Stimulated activated CD8-positive, alpha-beta memory T cell treated with anti-CD3 and anti-CD28 coated beads, Interleukin-4, amount 100 ng/mL, for 4 hours (primary cell): ENCODE measurements at regions not wholly inside any gene's neighbourhood (a gene's known extent, or its start where the extent isn't known, plus 50 kb on each side); places are given as distances from the start of the nearest gene placed in this dataset.
"Not testable (repeated sequence)": the region's sequence is repeated elsewhere in the genome, so short reads cannot be mapped to it uniquely, and the experiment has no call there.

Experiments used
- DNase-seq, 2 donors: peaks; one replicate each; pipeline ENCODE4 v3.0.0-alpha.2; 2020; ENCODE audit warnings: low read depth in 2 of 2, low spot score in 1 of 2

DNA sequence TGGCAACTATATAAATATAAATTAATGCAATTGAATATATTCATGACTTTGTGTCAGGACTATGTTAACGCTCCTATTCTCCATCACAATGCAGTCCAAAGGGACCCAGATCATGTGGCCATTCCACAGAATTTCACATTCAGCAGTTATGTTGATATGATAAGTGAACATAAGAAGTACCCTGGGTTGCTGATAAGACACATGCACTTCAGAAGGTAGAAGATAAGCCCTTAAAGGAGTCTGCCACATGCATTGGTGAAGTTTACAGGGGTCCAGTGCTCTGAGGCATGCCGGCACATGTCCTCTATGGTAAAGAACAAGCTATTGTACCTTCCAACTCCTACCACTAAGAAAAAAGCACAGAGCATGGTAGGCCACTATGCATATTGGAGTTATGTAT is 76.4 kb downstream of the PHAX start:
- no peak for DNase-seq

DNA sequence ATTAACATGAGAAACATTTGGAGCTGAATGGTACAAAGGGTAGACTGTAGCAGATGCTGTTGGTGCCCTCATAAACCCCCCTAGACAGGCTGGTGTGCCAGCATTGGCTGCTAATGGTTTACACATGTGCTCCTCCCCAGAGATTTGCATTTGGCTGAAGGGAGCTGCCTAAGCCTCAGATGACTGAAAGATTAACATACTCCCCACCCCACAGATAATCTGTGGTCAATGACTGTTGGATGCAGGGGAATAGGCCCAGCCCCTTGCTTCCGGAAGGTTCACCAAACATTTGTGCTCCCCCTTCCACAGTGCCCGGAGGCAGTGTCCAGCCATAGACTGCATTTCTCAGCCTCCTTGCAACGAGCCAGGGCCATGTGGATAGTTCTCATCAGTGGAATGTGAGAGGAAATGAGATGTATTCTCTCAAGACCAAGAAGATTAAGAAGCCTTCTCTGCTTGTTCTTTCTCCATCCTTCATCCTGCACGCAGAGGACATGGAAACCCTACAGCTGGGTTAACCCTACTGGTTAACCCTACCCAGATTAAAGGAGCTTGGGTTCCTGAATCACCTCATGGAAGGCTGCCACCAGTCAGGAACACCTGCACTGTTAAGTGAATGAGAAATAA is 79.6 kb downstream of the PHAX start:
- DNase-seq, result no peak

- DNase-seq, result not testable (repeated sequence)
Observed at GRCh38 chr5:126681314-126681713, 80.6 kb downstream of the PHAX start.

DNA sequence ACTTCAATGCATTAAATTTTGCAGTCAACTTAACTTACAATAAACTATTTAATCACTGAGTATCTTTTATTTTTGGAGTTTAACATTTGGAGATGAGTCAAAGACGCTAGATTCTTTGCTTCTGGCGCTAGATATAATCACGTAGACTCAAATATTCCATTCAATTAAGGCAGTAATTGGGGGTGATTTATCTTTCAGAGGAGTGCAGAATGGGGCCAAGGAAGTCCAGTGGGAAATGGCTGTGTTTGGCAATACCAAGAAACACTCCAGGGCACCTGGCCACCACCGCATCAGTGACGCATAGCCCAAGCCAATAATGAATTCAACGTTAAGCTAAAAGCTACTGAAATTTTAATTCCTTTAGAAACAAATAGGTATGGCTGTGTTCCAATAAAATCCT is 81.2 kb downstream of the PHAX start:
- DNase-seq, result no peak

DNA sequence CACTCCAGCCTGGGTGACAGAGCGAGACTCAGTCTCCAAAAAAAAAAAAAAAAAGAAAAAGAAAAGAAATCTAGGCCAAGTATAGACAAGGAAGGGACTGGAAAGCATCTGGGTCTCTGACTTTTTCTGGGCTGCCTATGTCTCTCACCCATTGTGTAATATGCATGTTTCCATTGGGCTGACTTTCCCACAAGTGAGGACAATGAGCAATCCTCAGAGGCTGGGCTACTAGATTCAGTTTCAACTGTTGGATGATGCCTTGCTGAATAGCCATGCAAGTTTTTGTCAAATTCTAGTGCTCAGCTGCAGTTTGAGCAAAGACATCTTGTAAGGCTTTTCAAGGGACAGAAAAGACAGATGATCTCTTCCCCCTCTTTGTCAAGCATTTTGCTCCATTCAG is 82.1 kb downstream of the PHAX start:
- no peak for DNase-seq

- no peak for DNase-seq
Observed at GRCh38 chr5:126683912-126684311, 83.2 kb downstream of the PHAX start.

GRCh38 chr5:126684656-126685442 is 84.1 kb downstream of the PHAX start:
- peak; percentile 35 to 37 for DNase-seq

DNA sequence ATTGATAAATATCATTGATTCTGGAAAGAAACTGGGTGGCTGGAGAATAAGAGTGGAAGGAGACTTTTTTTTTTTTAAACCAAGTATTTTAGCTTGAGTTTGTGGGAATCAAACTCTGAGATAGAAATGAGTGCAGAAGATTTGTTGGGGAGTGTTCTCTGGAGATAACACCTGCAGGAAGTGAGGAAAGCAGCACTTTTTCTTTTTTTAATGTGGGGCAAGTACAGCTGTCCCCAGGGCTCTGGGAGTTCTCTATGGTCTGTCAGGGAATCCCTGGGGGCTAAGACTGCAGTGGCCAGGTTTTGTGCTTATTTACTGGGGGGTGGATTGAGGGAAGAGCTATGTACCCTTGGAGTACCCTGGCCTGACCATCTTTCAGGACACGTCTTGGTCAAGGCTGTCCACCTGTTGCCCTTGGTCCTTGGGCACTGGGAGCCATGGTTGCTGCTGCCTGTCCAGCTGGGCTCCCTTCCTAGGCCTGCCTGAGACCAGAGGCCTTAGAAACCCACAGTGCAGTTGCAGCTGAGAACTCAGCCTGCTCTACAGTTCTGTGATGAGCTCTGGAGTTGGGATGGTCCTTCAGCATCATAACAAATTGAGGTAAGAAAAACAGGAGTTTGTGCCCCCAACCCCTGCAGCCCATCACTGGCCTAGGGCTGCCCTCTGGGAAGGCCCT is 85.8 kb downstream of the PHAX start:
- DNase-seq, result no peak

DNA sequence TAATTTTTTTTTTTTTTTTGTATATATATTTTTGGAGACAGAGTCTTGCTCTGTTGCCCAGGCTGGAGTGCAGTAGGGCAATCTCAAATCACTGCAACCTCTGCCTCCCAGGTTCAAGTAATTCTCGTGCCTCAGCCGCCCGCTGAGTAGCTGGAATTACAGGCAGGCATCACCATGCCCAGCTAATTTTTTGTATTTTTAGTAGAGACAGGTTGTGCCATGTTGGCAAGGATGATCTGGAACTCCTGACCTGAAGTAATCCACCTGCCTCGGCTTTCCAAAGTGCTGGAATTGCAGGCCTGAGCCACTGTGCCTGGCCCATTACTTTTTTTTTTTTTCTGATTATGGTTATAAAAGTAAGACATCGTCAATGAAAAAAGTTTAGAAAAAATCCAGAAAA is 84.0 kb upstream of the LMNB1 start:
- no peak for DNase-seq

DNA sequence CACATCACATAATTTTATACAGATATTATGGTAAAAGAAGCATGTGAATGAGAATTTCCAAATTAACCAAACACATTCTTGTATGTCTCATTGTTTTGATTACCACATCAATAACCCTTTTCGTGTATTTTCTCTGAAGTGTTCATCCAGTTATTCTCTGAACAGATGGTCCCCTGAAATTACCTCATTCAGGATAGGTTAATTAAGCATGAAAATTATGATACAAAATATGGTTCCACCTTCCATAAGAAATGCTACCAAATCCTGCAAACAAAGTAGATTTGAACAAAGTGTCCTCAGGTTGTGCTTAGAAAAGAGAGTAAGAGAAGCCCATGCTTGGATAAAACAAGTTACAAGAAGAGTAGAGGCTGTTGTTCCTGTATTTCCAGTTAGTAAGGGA is 83.1 kb upstream of the LMNB1 start:
- DNase-seq, result no peak

GRCh38 chr5:126694403-126694802 is 82.5 kb upstream of the LMNB1 start:
- no peak for DNase-seq

GRCh38 chr5:126695091-126695490 is 81.8 kb upstream of the LMNB1 start:
- no peak for DNase-seq

GRCh38 chr5:126707080-126707479 is 69.9 kb upstream of the LMNB1 start:
- no peak for DNase-seq

DNA sequence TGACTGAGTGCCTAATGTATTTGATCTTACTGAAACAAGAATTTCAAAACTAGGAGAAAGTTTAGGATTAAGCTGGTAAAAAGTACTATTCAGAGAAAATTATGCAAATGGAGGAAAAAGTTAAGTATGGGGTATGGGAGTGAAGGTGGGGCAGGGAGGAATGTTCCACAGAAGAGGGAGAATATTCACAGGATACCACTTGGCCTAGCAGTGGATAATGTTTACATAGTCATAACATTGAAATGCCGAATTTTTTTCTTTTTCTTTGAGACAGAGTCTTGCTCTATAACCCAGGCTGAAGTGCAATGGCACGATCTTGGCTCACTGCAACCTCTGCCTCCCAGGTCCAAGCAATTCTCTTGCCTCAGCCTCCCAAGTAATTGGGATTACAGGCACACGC is 61.2 kb upstream of the LMNB1 start:
- DNase-seq, result no peak

DNA sequence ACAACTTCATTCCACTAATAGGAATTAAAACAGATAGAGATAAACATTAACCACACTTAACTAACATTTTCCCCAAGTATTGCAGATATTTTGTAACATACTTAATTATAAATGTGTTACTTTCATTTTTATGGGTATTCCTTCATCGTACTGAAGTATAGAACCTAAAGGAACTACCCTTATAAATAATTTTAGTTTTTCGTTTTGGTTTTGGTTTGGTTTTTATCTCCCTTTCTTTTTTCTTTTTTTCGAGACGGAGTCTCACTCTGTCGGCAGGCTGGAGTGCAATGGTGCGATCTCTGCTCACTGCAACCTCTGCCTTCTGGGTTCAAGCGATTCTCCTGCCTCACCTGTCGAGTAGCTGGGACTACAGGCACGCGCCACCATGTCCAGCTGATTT is 60.1 kb upstream of the LMNB1 start:
- no peak for DNase-seq

DNA sequence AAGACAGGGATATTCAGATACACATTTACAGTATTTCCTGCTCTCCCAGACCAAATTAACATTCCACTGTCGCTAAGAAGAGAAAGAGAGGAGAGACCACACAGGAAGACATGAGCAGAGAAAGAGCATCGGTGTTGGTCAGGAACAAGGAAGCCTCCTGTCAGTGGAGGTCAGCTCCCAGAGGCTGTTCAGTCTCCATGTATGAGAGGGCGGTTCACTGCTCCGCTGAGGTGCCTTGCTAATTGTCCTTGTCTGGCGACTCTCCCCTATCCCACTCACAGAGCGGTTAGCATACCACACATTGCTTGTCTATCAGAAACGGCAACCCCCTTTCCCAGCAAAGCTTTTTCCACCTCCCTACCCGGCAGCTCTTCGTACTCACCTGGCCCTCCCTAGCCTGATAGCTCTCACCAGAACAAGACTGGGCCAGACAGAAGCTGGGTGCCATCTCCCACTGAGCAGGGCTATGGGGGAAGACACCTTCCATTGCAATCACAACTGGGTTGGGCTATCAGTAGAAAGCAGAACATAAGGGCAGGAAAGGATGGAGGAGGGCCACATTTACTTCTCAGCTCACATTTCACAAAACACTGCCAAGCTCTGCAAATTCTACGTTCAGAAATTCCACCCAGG is 58.6 kb upstream of the LMNB1 start:
- no peak for DNase-seq

DNA sequence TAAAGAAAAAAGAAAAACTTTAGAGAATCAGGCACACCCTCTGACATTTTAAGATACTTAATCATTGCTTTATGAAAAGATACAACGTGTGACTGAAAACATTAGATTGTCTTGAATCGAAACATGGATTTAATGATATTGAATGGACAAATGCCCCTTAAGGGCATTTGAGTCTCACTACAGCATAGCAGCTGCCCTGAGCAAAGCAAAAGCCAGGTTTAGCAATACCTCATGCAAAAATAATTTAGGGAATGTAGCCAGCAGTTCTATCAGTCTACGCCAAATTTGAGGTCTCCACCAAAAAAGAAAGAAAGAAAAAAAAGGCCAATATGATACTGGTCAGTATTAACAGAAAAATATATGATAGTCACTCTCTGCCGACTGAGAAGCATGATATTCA is 56.6 kb upstream of the LMNB1 start:
- DNase-seq, result no peak

- DNase-seq, result no peak
Observed at GRCh38 chr5:126723643-126724042, 53.3 kb upstream of the LMNB1 start.
